GM23248 (cell line): ENCODE measurements at regions not wholly inside any gene's neighbourhood (a gene's known extent, or its start where the extent isn't known, plus 50 kb on each side); places are given as distances from the start of the nearest gene placed in this dataset.

Source experiments
- EZH2 ChIP-seq: fragments of 200-600 bp; sonication (generic); IDR thresholded peaks from 2 replicates; pipeline ENCODE4 v1.6.1; 2018; ENCODE audit warnings: antibody characterized with exemption, mild to moderate bottlenecking; ENCODE audit not compliant: insufficient read depth, poor library complexity, severe bottlenecking
- EZH2phosphoT487 ChIP-seq: fragments of 200-600 bp; sonication (generic); IDR thresholded peaks from 2 replicates; pipeline ENCODE4 v1.6.1; 2018; ENCODE audit warnings: antibody characterized with exemption, moderate library complexity, mild to moderate bottlenecking, low read depth; ENCODE audit not compliant: insufficient read depth

- TF ChIP-seq EZH2 = no peak
- TF ChIP-seq EZH2phosphoT487 = no peak
Observed at GRCh38 chr14:75340921-75341320, 62.3 kb downstream of the FOS start.
